ENCODE measurements at regions not wholly inside any gene's neighbourhood (a gene's known extent, or its start where the extent isn't known, plus 50 kb on each side); places are given as distances from the start of the nearest gene placed in this dataset.
"Not testable (repeated sequence)": the region's sequence is repeated elsewhere in the genome, so short reads cannot be mapped to it uniquely, and the experiment has no call there.

DNA sequence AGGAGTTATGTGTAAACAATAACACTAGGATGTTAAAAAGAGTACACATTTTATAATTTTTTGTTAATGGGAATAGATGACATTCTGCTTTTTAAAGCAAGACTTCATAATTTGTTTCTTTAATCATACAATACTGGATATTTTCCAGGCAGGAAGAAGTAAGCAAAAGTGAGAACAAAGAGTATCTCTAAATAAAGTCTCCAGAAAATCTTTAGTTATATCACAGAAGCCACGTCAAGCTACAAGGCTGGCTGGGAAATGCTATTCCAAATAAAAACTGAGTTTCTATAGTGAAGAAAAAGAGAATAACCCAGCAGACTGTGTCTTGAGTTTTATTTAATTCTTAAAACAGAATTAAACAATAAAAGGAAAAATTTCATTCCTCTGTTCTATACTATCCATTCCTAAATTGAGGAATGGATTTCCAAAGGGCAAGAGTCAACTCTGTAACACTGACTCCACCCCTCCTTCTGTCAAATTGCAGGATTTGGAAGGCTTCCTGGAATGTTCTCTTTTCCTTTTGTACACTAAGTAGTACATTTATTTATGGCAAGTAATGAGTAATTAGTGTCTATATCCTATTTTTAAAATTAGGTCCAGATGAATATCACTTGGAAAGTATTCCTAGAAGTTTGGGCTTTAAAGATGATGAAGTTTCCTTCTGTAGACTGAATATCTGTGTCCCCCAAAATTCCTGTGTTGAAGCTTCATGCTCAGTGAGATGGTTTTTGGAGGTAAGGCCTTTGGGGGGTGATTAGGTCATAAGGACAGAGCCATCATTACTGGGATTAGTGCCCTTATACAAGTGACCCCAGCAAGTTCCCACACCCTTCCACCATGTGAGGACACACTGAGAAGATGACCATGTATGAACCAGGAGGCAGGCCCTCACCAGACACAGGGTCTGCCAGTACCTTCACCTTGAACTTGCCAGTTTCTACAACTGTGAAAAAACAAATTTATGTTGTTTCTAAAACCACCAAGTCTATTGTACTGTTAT lies 290.9 kb downstream of the CRPPA start:
- DNase-seq: no peak

DNA sequence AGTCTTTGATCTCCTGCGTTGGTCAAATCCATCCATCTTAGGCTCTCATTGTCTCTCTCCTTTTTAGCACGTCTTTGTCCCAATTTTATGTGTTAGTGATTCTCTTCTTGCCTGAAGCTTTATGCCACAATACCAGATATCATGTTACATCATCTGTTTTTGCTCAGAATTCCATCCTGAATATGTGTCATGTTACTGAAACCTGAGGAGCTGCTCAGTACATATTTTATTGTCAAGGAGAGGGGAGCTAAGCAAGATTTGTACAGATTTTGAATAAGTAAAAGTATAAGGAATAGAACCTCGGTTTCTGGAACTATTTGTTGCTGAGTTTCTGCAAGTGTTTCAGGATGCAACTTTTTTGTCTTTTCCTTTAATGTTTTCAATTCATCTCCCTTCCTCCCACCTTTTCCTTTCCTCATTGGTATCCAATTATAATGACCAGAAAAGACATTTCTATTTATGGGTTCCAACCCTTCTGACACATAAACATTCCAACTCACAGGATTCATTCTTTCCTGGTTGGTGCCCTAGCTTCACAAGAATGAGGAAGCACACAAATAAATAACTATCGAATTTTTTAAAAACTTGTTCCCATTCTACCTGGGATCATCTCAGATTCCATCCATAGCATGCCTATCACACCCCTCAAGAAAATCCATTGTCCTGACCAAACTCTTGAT lies 291.8 kb downstream of the CRPPA start:
- peak; percentile 96 for DNase-seq

DNA sequence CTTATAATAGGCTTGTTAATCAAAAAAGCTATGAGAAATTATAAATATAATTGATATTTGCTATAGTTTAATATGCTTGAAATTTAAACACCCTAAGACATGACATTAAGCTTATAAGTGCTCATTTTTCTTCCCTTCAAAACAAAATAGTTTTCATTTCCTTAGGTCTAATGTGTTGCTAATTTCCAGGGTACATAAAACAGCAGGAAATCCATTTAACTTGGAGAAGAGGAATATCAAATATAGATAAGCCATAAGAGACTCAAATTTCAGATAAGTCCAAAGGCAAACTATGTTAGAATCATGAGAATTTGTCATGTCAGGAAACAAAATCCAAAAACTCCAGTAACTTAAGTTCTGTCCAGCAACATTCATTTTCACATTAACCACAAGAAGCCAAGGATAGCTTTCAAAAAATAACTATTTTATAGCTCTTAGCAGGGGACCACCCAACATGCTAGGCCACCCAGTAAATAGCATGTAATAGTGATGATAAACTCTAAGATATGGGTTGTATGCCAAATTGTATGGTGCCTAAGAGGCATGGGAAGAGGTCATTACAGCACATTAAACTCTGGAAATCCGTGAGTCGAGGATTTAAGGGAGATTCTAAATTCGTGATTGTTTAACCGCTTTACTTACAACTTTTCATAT lies 298.1 kb downstream of the CRPPA start:
- DNase-seq: no peak

DNA sequence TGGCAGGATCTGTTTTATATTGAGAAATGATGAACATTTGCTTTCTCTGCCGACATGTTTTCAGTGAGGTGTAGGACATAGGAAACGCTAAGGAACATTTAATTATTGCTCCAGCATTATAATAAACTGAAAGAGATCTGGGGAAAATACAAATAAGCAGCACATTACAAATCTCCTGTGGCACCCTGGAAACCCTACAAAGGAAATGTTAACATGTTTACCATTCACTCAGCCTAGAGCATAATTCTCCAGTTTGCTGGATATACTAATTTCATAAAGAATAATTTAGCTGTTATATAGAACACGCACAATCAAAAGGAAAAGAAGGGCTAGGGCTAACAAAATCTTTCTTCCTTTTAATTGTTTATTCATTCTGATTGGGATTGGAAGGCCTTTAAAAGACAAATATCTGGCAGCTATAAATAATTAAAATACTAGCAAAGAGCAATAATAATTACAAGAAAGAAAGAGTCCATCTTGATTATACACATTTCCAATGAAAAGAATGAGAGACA lies 299.4 kb downstream of the CRPPA start:
- no peak for DNase-seq

DNA sequence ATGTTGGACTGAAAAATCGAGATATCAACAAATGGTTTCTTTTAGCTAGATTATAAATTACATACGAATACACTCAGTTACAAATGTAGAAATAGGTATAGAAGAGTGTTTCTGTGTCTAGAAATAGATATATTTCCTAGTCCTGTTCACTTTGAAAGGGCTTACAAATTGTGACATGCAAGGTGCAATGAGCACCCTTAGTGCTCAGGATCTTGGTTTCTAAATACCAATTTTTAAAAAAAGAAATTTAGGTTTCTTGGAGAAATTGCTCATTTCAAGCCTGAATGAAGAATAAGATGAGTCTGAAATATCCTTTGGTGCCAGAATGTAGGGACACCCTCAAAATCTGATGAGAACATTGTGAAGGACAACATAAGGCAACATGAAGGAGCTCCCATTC lies 306.0 kb downstream of the CRPPA start:
- no peak for DNase-seq

DNA sequence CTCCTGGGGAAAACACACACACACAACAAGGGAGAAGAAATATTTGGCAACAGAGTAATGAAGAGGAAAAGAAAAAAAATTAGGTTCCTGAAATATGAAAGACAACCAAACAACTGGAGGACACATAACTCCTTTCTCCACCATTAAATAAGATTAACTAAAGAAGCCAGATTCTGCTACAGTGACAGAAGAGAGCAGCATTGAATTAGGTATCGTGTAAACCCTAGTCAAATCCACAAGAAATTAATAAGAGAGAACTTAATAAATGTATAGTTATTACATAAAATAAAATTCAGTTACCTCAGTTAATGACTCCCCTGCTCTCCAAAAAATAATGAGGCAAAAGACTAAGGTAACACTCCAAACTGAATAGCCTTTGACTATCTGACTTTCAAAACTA lies 306.7 kb downstream of the CRPPA start:
- peak; percentile 12 for DNase-seq

DNA sequence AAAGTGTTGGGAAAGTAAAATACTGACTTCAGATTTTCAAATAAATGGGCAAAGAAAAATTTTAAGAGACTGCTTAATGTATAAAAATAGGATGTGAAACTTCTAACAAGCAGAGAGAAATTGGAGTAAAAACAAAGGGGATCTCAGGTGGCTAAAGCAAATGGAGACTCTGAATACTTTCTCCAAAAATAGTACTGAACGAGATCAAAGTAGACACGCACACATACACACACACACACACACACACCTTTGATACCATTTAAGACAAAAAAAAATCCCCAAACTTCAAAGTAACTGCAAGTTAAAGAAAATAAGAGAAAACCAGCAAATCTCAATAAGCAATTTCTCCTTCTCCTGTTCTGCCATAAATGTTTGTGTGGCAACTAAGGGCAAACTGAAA lies 307.3 kb downstream of the CRPPA start:
- no peak for DNase-seq

DNA sequence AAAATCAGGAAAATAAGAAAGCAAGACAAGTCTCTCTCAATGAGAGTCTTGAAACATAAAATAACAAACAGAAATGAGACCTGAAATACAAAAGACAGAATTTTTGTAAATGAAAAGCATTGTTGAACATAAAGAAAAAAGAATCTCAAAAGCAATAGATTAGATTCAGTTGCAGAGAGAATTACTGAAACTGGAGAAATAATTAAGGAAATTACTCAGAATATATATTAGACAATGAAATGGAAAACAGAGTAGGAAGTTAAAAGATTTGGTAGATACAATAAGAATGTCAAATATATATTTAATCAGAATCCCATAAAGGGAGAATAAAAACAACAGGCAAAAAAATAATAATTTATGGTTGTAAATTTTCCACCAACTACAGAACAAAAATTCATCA lies 308.3 kb downstream of the CRPPA start:
- DNase-seq: no peak

DNA sequence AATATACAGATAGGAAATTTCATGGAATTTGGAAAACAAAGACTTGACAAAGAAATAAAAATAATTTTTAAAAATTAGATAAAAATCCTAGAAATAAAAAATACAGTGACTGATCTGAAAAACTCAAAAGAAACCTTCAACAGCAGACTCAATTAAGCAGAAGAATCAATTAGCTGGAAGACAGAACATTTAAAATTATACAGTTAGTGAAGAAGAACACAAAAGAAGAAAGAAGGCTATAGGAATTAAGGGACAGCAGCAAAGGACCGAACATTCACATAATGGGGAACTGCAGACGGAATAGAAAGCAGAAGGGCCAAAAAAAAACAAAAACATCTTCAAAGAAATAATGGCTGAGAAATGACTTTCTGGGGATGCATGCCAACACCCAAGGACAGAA lies 314.5 kb downstream of the CRPPA start:
- no peak for DNase-seq

DNA sequence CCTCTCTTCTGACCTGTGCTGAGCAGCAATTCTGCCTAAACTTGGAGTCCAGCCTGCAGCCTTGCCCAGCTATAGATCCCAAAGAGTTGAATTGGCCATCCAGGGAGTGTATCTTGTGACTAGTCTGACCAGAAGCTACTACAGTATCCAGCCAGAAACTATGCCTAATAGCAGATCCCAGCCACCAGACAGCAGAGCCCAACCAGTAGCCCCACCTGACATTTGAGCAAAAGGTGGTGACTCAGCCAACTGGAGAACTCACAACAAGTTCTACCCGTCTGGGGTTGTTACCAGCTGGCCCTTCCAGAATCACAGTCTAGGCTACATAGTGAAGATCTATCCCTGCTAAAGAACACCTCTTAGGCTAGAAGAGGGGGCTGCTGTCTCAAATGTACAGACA lies 315.0 kb downstream of the CRPPA start:
- no peak for DNase-seq

DNA sequence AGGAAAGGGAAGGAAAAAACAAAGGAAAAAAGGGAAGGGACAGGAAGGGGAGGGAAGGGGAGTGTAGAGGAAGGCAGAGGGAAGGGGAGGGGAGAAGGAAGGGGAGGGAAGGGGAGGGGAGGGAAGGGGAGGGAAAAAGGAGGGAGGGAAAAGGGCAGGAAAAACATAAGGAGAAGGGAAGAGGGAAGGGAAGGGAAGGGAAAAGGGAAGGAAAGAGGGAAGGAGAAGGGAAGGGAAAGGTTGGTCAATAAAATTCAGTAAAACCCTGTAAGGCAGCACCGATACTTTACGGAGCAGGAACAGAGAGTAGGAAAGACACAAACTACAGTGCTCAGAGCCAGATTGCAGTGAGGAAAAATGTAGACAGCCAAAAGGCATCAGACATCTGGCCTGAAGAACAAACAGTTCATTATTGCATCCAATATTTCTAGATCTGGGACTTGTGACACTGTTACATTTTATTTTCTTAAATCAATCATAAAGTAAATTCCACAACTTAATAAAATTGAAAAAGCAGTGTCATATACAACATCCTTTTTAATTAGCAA lies 322.0 kb downstream of the CRPPA start:
- no peak for DNase-seq

DNA sequence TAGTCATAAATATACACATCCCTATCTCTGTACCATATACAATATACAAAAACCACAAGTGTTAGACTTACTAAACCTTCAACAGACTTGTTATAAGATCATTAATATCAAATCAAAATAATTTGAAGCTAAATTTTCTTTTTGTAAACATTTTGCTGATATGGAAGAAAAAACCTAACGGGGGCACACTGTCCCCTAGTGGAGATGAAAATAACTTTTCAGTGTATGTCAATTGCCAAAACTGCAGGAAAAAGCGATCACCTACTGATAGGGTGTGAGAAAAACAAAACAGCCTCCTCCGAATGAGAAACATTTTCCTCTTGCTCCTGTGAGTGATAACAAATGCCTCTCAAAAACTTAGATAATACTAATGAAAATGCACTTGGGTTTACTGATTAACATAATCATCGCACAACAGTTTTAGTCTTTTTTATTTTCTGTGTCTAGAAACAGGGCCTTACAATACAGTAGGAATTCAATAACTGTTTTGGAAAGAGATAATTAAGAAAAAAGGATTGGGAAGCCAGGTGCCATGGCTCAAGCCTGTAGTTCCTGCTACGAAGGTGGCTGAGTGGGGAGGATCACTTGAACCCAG lies 322.7 kb downstream of the CRPPA start:
- no peak for DNase-seq

DNA sequence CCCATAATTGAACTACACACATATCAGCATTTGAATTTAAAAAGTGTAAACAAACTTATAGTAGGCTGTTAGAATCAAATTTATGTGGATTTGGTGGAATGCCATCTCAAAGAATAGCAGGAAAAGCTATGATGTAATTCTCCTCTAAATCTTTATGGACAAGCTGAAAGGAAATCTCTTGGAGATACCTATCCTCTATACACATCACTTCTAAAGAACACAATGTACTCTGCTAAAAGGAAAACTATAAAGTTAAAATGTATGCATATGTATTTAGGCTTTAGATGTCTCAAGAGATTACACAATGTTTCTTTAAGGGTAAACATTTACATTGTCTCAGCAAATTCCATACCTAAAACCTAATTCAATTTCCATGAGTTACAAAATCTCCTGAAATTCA lies 323.3 kb downstream of the CRPPA start:
- DNase-seq: no peak

DNA sequence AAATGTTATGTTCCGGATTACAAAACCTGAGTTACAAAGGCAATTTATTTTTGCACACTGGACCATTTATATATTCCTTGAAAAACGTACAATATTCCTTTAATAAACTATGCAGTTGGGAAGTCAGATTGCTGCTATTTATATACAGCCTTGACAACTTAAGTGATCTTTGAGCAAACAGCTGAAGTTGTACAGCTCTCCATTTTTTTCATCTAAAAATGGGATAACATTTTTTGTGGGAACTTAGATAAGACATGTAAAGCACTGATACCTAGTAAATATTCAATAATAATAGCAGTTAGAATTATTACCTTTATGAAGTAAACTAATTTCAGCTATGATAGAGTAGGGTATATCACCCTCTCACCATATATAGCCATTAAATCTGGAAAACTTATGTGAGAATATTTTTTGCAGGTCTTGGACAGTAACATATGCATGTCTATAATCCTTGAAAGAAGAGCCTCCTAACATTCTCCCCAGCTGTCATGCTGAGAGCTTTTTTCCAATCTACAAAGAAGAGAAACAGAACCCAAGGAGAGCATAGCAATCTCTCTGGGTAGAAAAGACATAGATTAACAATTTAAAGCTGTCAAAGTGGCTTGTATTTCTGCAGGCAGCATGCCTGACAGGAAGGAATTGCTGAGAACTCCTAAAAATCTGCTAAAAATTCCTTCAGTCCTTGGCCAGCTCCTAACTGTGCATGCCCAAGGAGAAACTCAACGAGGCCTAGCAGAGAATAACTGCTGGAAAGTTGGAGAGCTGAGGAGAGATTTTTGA lies 326.0 kb downstream of the CRPPA start:
- DNase-seq: no peak

DNA sequence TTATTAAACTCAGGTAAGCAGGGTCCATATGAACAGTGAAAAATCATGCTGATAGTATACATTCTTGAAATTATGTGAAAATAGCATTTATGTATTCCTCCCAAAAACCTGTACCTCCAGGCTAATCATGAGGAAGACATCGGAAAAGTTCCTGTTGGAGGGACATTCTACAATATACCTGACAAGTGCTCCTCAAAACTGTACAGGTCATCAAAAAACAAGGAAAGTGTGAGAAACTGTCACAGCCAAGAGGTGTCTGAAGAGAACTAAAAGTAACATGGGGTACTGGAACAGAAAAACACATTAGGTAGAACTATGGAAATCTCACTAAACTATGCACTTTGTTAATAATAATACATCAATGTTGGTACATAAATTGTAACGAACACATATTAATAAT lies 326.7 kb downstream of the CRPPA start:
- no peak for DNase-seq

DNA sequence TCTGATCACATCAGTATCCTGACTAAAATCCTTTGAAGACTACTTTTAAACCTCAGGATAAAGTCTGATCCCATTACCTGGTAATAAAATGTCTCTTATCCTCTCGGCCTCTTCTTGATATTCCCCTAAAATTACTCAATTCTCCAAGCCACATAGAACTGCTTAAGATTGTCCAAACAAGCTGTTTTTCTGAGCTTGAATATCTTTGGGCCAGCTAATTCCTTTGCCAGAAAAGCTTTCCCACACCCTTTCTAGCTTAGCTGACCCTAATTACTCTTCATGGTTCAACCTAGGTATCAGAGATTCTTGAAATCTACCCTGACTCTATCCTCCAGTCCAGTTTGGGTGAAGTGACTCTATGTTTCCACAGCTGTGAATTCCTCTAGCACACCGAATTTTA lies 328.6 kb downstream of the CRPPA start:
- no peak for DNase-seq

DNA sequence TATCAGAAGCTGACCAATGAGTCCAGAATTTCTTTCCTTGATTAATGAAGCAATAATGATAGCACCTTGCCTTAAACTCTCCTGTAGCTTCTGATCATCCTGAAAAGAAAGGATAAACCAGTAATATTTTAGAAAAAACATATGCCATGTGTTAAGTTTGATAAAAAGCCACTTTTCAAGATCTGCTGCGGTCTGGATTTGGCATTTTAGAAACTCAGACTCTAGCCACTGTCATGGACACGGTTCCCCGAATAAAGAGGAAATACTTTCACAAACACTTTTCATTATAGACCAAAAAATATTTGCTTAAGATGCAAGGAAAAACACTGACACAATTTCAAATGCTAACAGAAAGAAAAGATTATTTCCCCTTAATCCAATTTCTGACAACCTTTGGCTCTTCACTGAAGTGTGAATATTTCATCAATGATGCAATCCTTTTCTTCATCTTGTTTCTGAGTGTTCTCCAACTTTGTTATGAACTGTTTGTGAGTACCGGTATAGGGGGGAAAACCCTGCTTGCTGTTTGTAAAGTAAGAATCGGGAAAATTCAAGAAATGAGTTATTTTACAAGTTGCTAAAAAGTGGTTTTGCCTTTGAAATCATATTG lies 329.5 kb downstream of the CRPPA start:
- DNase-seq: no peak

DNA sequence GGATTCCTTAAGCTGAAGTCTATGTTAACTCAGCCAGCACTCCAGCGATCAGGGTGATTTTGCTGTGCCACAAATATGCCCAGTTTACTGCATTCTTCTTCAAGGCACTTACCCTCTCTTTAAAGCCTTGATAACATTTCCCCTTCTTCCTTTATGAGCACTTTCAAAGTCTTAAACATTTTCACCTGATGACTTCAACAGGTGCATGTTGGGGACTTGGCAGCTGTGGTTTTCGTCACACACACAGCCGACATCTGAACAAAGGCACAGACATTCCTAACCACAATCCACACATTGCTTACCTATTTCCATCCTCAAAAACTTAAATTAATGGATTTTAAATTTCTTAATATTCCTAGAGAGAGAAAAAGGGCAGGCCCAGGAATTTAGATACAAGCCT lies 331.5 kb downstream of the CRPPA start:
- DNase-seq: no peak

DNA sequence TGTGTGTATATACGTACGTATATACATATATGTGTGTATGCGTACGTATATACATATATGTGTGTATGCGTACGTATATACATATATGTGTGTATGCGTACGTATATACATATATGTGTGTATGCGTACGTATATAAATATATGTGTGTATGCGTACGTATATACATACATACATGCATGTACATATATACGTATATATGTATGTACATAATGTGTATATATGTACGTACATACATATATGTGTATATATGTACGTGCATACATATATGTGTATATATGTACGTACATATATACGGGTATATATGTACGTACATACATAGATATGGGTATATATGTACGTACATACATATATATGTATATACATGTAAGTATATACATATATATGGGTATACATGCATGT lies 332.1 kb downstream of the CRPPA start:
- DNase-seq: no peak

DNA sequence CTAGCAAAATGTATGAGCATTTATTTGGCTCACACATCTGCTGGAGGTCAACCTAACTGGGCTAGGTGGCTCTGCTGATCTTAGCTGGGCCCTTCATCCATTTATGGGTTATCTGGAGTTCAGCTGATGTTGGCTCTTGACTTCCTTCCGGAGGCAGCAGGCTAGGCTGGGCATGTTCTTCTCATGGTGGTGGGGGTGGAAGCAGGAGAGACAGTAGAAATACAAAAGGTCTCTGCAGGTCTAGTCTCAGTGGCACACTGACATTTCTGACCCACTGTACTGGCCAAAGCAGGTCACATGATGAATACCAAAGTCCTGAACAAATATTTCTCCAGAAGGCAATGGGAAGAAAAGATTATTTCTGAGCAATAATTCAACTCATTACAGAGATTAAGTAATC lies 334.6 kb downstream of the CRPPA start:
- DNase-seq: no peak

DNA sequence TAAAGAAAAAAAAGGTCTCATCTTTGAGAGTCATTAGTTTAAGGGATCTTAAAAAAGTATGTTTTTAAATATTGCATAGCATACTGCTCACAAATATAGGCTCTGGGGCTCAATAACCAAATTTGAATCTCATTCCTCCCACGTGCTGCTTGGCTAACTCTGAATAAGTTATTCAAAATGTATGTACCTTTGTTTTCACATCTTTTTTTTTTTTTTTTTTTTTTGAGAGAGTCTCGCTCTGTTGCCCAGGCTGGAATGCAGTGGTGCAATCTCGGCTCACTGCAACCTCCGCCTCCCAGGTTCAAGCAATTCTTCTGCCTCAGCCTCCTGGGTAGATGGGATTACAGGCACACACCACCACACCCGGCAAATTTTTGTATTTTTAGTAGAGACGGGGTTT lies 335.6 kb downstream of the CRPPA start:
- DNase-seq: not testable (repeated sequence)

DNA sequence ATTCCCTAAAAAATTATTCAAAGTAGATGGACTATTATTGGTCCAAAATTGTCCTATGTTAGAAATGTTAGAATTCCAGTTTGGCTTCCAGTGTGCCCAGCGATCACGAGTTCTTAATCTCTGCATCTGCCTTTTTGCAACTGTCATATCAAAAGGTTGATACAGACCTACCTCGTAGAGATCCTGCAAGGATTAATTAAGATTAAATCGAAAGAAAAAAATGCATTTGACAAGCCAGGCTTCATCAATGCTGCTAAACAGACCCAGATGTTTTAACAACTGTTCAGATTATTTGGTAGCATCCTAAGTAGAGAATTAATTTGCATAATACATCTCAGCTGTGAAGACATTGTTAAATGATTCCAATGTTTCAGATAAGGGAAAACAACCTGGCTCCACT lies 336.5 kb downstream of the CRPPA start:
- DNase-seq: no peak
